ENCODE measurements at regions not wholly inside any gene's neighbourhood (a gene's known extent, or its start where the extent isn't known, plus 50 kb on each side); places are given as distances from the start of the nearest gene placed in this dataset.

DNA sequence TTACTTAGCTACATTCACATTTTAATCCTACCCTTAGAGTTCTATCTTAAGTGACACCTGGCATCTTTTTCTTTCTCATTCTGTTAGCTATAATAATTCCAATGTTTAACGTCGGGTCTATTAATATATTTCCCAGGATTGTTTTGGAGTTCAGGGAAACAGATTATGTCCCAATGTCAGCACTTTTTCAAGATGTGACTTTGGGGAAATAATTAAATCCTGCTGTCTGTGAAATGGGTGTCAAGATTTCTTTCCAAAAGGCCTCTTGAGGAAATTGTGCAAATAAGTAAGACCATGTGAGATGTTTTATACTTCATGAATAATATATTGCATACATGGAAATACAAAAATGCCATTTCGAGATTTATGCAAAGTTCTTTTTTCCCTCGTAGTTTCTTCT, 887.6 kb upstream of the SEL1L start:
- no peak for ATAC-seq (ENCODE audit: insufficient read depth, low FRiP score)
- H3K9me3 ChIP-seq (ENCODE audit: control insufficient read depth in 4 of 4, insufficient read depth in 3 of 4, low read length in 3 of 4) = peaks cover 0 to 6% (median 3%) of the 10 kb centered on the region in 4 donors
- no peak for TF ChIP-seq CTCF (IDR thresholded peaks at IDR 0.05; ENCODE audit: control extremely low read depth, extremely low read depth)
- H3K36me3 ChIP-seq (ENCODE audit: control insufficient read depth in 4 of 4, insufficient read depth in 4 of 4, low read length in 4 of 4) = no peaks in the 10 kb centered on the region
- no peak overlapping the region for H3K9ac ChIP-seq (ENCODE audit: insufficient read depth in 1 of 2, low read length in 2 of 2)
- no peaks in the 10 kb centered on the region for H3K27me3 ChIP-seq (ENCODE audit: control insufficient read depth in 3 of 3, insufficient read depth in 3 of 3, low read length in 2 of 3)
- H3K4me3 ChIP-seq = no peak overlapping the region
- no peaks in the 10 kb centered on the region for H3K4me1 ChIP-seq (ENCODE audit: control insufficient read depth in 5 of 5, insufficient read depth in 5 of 5, low read length in 5 of 5)
- H3K27ac ChIP-seq (ENCODE audit: low read depth in 1 of 2, low read length in 1 of 2) = no peak overlapping the region
- no peak for DNase-seq
- 82 to 90% methylated on average over 4 of the region's 4 CpGs for WGBS, 2 donors

DNA sequence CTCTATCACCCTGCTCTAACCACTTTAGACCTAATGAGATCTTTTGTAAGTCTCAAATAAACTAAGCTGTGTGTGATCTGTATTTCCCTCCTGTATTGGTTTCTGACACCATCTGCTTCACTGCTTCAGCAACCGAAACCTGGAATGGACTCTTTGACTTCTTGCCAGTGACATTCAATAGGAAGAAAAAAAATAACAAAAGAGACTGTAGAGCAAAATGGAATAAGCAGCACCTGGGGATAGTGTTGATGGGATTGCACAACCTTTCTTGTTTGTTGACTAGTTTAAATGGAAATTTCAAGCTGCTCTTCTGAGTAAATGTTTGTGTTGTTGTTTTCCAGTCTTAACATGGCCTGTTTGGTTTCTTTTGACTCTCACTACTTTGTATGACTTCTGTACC, 888.6 kb upstream of the SEL1L start:
- 89 to 91% methylated on average over 1 of the region's 1 CpG for WGBS, 2 donors
- Histone ChIP-seq H3K4me1 (ENCODE audit: control insufficient read depth in 5 of 5, insufficient read depth in 5 of 5, low read length in 5 of 5) (no peaks in the 10 kb centered on the region), H3K9ac (ENCODE audit: insufficient read depth in 1 of 2, low read length in 2 of 2) (no peak overlapping the region), H3K27me3 (ENCODE audit: control insufficient read depth in 3 of 3, insufficient read depth in 3 of 3, low read length in 2 of 3) (no peaks in the 10 kb centered on the region), H3K4me3 (no peak overlapping the region), H3K36me3 (ENCODE audit: control insufficient read depth in 4 of 4, insufficient read depth in 4 of 4, low read length in 4 of 4) (no peaks in the 10 kb centered on the region), H3K27ac (ENCODE audit: low read depth in 1 of 2, low read length in 1 of 2) (no peak overlapping the region), H3K9me3 (ENCODE audit: control insufficient read depth in 4 of 4, insufficient read depth in 3 of 4, low read length in 3 of 4) (peaks cover 0 to 6% (median 3%) of the 10 kb centered on the region in 4 donors)
- no peak for ATAC-seq (ENCODE audit: insufficient read depth, low FRiP score)
- no peak for DNase-seq
- TF ChIP-seq CTCF (IDR thresholded peaks at IDR 0.05; ENCODE audit: control extremely low read depth, extremely low read depth) = no peak

- no peaks in the 10 kb centered on the region for H3K4me1 ChIP-seq (ENCODE audit: control insufficient read depth in 5 of 5, insufficient read depth in 5 of 5, low read length in 5 of 5)
- H3K4me3 ChIP-seq = no peak overlapping the region
- WGBS, 2 donors = 49 to 69% methylated on average over 1 of the region's 1 CpG
- H3K9me3 ChIP-seq (ENCODE audit: control insufficient read depth in 4 of 4, insufficient read depth in 3 of 4, low read length in 3 of 4) = peaks cover 0 to 2% (median 0%) of the 10 kb centered on the region in 4 donors
- no peak for ATAC-seq (ENCODE audit: insufficient read depth, low FRiP score)
- no peak overlapping the region for H3K27ac ChIP-seq (ENCODE audit: low read depth in 1 of 2, low read length in 1 of 2)
- H3K36me3 ChIP-seq (ENCODE audit: control insufficient read depth in 4 of 4, insufficient read depth in 4 of 4, low read length in 4 of 4) = no peaks in the 10 kb centered on the region
- H3K27me3 ChIP-seq (ENCODE audit: control insufficient read depth in 3 of 3, insufficient read depth in 3 of 3, low read length in 2 of 3) = no peaks in the 10 kb centered on the region
- no peak overlapping the region for H3K9ac ChIP-seq (ENCODE audit: insufficient read depth in 1 of 2, low read length in 2 of 2)
- DNase-seq = no peak
- no peak for TF ChIP-seq CTCF (IDR thresholded peaks at IDR 0.05; ENCODE audit: control extremely low read depth, extremely low read depth)
Observed at GRCh38 chr14:82425261-82425660, 891.6 kb upstream of the SEL1L start.

DNA sequence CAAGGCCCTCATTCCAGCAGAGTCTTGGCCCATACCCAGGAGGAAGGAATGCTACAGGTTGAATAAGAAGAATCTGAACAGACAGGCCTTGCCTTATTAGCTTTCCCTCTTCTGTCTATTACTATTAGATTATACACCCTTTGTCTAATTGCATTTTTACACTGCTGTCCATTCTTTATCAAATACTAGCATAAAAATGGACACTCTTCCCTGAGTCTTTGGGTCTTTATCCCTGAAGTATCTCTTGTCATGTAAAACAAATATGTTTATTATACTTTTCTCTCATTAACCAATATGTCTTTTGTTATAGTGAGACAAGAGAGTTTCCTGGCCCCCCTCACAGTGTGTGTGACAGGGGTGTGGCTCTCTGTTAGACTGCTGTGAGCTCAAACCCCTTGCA, 897.4 kb upstream of the SEL1L start:
- Histone ChIP-seq H3K4me3 (no peak overlapping the region), H3K27me3 (ENCODE audit: control insufficient read depth in 3 of 3, insufficient read depth in 3 of 3, low read length in 2 of 3) (no peaks in the 10 kb centered on the region), H3K9me3 (ENCODE audit: control insufficient read depth in 4 of 4, insufficient read depth in 3 of 4, low read length in 3 of 4) (no peaks in the 10 kb centered on the region), H3K9ac (ENCODE audit: insufficient read depth in 1 of 2, low read length in 2 of 2) (no peak overlapping the region), H3K36me3 (ENCODE audit: control insufficient read depth in 4 of 4, insufficient read depth in 4 of 4, low read length in 4 of 4) (no peaks in the 10 kb centered on the region), H3K27ac (ENCODE audit: low read depth in 1 of 2, low read length in 1 of 2) (no peak overlapping the region), H3K4me1 (ENCODE audit: control insufficient read depth in 5 of 5, insufficient read depth in 5 of 5, low read length in 5 of 5) (no peaks in the 10 kb centered on the region)
- ATAC-seq (ENCODE audit: insufficient read depth, low FRiP score) (no peak), DNase-seq (no peak)
- no peak for TF ChIP-seq CTCF (IDR thresholded peaks at IDR 0.05; ENCODE audit: control extremely low read depth, extremely low read depth)
